Adrenal gland (tissue), 5 donors: ENCODE measurements at regions not wholly inside any gene's neighbourhood (a gene's known extent, or its start where the extent isn't known, plus 50 kb on each side); places are given as distances from the start of the nearest gene placed in this dataset.

Experiments
- CTCF ChIP-seq, 6 experiments: fragments of 450-650 bp in 4 of 6; fragments of 200-600 bp in 2 of 6; sonication (generic) in 1 of 6; IDR thresholded peaks; 1 replicate in 5 of 6; 2 replicates in 1 of 6; pipeline versions ENCODE4 v1.5.1 to v1.8.0; 2016 to 2021; ENCODE audit warnings: antibody characterized with exemption in 6 of 6, mild to moderate bottlenecking in 2 of 6, moderate library complexity in 1 of 6
- POLR2A ChIP-seq, 2 donors: fragments of 450-650 bp; IDR thresholded peaks; one replicate each; pipeline ENCODE4 v1.6.1; 2017; ENCODE audit warnings: antibody characterized with exemption in 2 of 2, mild to moderate bottlenecking in 2 of 2, moderate library complexity in 1 of 2
- donor health status: DM: no; HTN: no; CAD: no.

- TF ChIP-seq CTCF (IDR thresholded peaks at IDR 0.05) (no peak), POLR2A (IDR thresholded peaks at IDR 0.05) (no peak)
Measured at GRCh38 chr11:92550411-92550810, 325.8 kb downstream of the FAT3 start.
